ENCODE measurements at regions not wholly inside any gene's neighbourhood (a gene's known extent, or its start where the extent isn't known, plus 50 kb on each side); places are given as distances from the start of the nearest gene placed in this dataset.

GRCh38 chr2:15793978-15794377 lies 146.4 kb upstream of the MYCN start:
- TF ChIP-seq CTCF (IDR thresholded peaks at IDR 0.05) = no peak
- TF ChIP-seq POLR2AphosphoS5 (IDR thresholded peaks at IDR 0.05) = no peak
- no peak for TF ChIP-seq POLR2A (IDR thresholded peaks at IDR 0.05)
- TF ChIP-seq EP300 (IDR thresholded peaks at IDR 0.05) = no peak

All from sigmoid colon (tissue), 4 donors.